HL-60 (cell line): ENCODE measurements at regions not wholly inside any gene's neighbourhood (a gene's known extent, or its start where the extent isn't known, plus 50 kb on each side); places are given as distances from the start of the nearest gene placed in this dataset.

Experiments
- DNase-seq, 2 experiments: peaks; one replicate each; pipeline ENCODE4 v3.0.0-alpha.2; 2010 to 2020; ENCODE audit warnings: low read depth in 1 of 2, low spot score in 1 of 2
- H3K27ac ChIP-seq: fragments of 250-450 bp; sonication (Bioruptor Pico); replicated peaks from 2 replicates; pipeline ENCODE4 v1.5.1; 2020; ENCODE audit warnings: mild to moderate bottlenecking, moderate library complexity
- H3K27me3 ChIP-seq: fragments of 250-450 bp; sonication (Bioruptor Pico); 2 replicates; pipeline ENCODE4 v1.5.1; 2021; ENCODE audit warnings: mild to moderate bottlenecking, moderate library complexity; ENCODE audit not compliant: insufficient read depth, poor library complexity, severe bottlenecking
- H3K4me3 ChIP-seq: replicated peaks from 2 replicates; pipeline ENCODE4 v1.5.1; 2011; ENCODE audit warnings: mild to moderate bottlenecking, control low read depth, low read length; ENCODE audit not compliant: insufficient read depth
- GABPA ChIP-seq: IDR thresholded peaks from 2 replicates; pipeline ENCODE4 v1.6.1; 2012; ENCODE audit warnings: low read depth
- POLR2AphosphoS5 ChIP-seq: IDR thresholded peaks from 2 replicates; pipeline ENCODE4 v1.6.1; 2012; ENCODE audit warnings: low read depth
- SPI1 ChIP-seq: IDR thresholded peaks from 2 replicates; pipeline ENCODE4 v1.6.1; 2012; ENCODE audit warnings: low read depth, mild to moderate bottlenecking, borderline replicate concordance
- TF ChIP-seq, protein P1 (sequence below): IDR thresholded peaks from one replicate; pipeline ENCODE4 v1.5.1; 2011; ENCODE audit warnings: low read length, control low read depth, inconsistent platforms; ENCODE audit not compliant: insufficient read depth
- TF ChIP-seq, protein P2 (sequence below): IDR thresholded peaks from 2 replicates; pipeline ENCODE4 v1.6.1; 2012; ENCODE audit warnings: low read depth; ENCODE audit not compliant: insufficient replicate concordance

- no peak overlapping the region for H3K4me3 ChIP-seq
- H3K27ac ChIP-seq, result no peak overlapping the region
- no peaks in the 10 kb centered on the region for H3K27me3 ChIP-seq
- TF ChIP-seq SPI1 (no peak), POLR2AphosphoS5 (no peak), GABPA (no peak)
- TF ChIP-seq, protein P1, sequence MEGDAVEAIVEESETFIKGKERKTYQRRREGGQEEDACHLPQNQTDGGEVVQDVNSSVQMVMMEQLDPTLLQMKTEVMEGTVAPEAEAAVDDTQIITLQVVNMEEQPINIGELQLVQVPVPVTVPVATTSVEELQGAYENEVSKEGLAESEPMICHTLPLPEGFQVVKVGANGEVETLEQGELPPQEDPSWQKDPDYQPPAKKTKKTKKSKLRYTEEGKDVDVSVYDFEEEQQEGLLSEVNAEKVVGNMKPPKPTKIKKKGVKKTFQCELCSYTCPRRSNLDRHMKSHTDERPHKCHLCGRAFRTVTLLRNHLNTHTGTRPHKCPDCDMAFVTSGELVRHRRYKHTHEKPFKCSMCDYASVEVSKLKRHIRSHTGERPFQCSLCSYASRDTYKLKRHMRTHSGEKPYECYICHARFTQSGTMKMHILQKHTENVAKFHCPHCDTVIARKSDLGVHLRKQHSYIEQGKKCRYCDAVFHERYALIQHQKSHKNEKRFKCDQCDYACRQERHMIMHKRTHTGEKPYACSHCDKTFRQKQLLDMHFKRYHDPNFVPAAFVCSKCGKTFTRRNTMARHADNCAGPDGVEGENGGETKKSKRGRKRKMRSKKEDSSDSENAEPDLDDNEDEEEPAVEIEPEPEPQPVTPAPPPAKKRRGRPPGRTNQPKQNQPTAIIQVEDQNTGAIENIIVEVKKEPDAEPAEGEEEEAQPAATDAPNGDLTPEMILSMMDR, result no peak
- TF ChIP-seq, protein P2, sequence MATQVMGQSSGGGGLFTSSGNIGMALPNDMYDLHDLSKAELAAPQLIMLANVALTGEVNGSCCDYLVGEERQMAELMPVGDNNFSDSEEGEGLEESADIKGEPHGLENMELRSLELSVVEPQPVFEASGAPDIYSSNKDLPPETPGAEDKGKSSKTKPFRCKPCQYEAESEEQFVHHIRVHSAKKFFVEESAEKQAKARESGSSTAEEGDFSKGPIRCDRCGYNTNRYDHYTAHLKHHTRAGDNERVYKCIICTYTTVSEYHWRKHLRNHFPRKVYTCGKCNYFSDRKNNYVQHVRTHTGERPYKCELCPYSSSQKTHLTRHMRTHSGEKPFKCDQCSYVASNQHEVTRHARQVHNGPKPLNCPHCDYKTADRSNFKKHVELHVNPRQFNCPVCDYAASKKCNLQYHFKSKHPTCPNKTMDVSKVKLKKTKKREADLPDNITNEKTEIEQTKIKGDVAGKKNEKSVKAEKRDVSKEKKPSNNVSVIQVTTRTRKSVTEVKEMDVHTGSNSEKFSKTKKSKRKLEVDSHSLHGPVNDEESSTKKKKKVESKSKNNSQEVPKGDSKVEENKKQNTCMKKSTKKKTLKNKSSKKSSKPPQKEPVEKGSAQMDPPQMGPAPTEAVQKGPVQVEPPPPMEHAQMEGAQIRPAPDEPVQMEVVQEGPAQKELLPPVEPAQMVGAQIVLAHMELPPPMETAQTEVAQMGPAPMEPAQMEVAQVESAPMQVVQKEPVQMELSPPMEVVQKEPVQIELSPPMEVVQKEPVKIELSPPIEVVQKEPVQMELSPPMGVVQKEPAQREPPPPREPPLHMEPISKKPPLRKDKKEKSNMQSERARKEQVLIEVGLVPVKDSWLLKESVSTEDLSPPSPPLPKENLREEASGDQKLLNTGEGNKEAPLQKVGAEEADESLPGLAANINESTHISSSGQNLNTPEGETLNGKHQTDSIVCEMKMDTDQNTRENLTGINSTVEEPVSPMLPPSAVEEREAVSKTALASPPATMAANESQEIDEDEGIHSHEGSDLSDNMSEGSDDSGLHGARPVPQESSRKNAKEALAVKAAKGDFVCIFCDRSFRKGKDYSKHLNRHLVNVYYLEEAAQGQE, result no peak
- DNase-seq, result no peak
Observed at GRCh38 chr12:103140286-103140685, 182.8 kb downstream of the ASCL1 start.

- Histone ChIP-seq H3K27me3 (no peaks in the 10 kb centered on the region), H3K27ac (no peak overlapping the region), H3K4me3 (no peak overlapping the region)
- TF ChIP-seq POLR2AphosphoS5 (no peak), SPI1 (no peak), GABPA (no peak)
- TF ChIP-seq, protein P2, result no peak
- TF ChIP-seq, protein P1, result no peak
- no peak for DNase-seq
Observed at GRCh38 chr12:103144278-103144677, 186.8 kb downstream of the ASCL1 start.

DNA sequence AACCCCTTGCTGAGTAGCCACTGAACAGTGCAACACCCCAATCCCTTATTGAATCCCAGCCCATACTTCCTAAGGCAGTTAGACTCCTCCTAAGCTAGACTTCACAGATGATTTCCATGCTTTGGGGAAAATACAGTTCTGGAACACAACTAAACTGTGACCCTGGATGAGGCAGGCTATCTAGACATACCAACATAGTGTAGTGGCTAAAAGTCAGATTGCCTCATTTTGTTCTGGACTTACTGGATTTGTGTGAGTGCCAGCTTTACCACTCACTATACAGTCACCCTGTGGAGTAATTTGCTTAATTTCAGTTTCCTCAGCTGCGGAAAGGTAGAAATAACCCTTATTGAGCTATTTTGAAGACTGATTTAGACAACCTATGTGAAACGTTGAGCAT, 203.1 kb downstream of the ASCL1 start:
- Histone ChIP-seq H3K27me3 (no peaks in the 10 kb centered on the region), H3K27ac (no peak overlapping the region), H3K4me3 (no peak overlapping the region)
- TF ChIP-seq SPI1 (no peak), GABPA (no peak), POLR2AphosphoS5 (no peak)
- TF ChIP-seq, protein P1, result no peak
- TF ChIP-seq, protein P2, result no peak
- no peak for DNase-seq
